ENCODE measurements at regions not wholly inside any gene's neighbourhood (a gene's known extent, or its start where the extent isn't known, plus 50 kb on each side); places are given as distances from the start of the nearest gene placed in this dataset.

- TF ChIP-seq CTCF (optimal IDR thresholded peaks at IDR 0.05 in 1 of 3, IDR thresholded peaks at IDR 0.05 in 1 of 3, conservative IDR thresholded peaks at IDR 0.05 in 1 of 3; ENCODE audit: extremely low read depth in 1 of 3, insufficient read depth in 2 of 3, low read length in 3 of 3) (no peak), EZH2 (IDR thresholded peaks at IDR 0.05; ENCODE audit: low read length) (no peak)
These were observed 288.7 kb upstream of the KCND2 start for GRCh38 chr7:119984247-119984646.

Data from keratinocyte (primary cell).